ENCODE measurements at regions not wholly inside any gene's neighbourhood (a gene's known extent, or its start where the extent isn't known, plus 50 kb on each side); places are given as distances from the start of the nearest gene placed in this dataset.

DNA sequence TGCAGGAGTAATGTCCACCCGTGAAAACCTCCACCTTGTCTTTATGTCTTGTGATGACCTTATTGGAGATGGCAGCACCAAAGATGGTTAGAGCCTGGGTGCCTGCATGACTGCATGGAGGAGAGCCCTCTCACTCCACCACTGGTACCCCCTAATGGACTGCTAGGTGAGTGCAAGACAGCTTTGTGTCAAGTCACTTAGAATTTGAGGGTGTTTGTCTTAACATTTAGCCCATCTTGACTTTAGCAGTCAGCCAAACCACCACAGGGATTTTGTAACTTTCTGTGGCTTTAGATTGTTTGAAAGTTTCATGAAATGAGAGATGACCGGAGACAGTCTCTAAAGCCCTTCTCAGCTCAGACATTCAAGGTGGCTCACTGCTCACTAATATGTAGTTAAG lies 232.9 kb upstream of the NCAM1 start:
- TF ChIP-seq, protein P1, sequence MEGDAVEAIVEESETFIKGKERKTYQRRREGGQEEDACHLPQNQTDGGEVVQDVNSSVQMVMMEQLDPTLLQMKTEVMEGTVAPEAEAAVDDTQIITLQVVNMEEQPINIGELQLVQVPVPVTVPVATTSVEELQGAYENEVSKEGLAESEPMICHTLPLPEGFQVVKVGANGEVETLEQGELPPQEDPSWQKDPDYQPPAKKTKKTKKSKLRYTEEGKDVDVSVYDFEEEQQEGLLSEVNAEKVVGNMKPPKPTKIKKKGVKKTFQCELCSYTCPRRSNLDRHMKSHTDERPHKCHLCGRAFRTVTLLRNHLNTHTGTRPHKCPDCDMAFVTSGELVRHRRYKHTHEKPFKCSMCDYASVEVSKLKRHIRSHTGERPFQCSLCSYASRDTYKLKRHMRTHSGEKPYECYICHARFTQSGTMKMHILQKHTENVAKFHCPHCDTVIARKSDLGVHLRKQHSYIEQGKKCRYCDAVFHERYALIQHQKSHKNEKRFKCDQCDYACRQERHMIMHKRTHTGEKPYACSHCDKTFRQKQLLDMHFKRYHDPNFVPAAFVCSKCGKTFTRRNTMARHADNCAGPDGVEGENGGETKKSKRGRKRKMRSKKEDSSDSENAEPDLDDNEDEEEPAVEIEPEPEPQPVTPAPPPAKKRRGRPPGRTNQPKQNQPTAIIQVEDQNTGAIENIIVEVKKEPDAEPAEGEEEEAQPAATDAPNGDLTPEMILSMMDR (IDR thresholded peaks at IDR 0.05), result no peak
- TF ChIP-seq POLR2A (IDR thresholded peaks at IDR 0.05), result no peak
